ENCODE measurements at regions not wholly inside any gene's neighbourhood (a gene's known extent, or its start where the extent isn't known, plus 50 kb on each side); places are given as distances from the start of the nearest gene placed in this dataset.

DNA sequence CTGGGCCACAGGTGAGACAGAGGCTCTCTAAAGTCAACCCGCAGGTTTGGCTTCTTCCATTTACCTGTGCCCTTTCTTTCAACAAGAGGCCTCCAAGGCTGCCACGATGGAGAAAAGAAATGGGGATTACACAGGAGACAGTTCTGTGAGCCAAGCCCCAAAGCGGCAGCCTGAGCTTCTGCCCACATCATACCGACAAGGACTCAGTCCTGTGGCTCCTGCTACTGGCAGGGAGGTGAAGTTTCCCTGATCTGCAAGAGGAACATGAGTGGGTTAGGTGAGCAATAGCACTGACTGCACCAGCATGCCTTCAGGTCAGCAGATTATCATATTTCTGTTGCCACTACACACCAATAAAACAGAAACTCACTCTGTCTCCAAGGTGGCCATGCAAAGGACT, 800.0 kb downstream of the KCNJ18 start (continued):
- TF ChIP-seq MYC (IDR thresholded peaks at IDR 0.05; ENCODE audit: borderline replicate concordance, low read length) (no peak), RFX5 (IDR thresholded peaks at IDR 0.05) (no peak)

DNA sequence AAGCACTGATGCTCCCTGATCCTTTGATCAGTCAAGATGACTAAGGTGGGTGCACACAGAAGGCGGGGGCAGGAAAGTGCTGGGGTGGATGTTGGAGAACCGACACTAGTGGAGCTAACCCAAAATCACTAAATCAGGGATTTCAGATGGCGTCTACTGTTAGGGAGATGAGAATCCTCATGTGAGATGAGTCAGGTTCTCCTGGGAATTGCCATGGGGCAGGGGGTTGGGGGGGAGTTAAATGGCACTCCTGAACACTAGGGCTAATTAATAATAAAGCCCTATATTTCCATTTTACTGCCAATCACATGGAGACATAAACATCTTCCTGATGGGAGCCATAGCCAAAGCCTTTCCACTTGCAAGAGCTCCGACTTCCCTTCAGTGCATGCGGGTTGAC, 804.1 kb downstream of the KCNJ18 start:
- TF ChIP-seq CBX8 (IDR thresholded peaks at IDR 0.05) (no peak), RAD21 (conservative IDR thresholded peaks at IDR 0.05 in 1 of 2, IDR thresholded peaks at IDR 0.05 in 1 of 2) (no peak), HDAC2 (IDR thresholded peaks at IDR 0.05) (no peak), FOXS1 (CRISPR knock-in tag; IDR thresholded peaks at IDR 0.05) (no peak), JUN (IDR thresholded peaks at IDR 0.05) (no peak), MYC (IDR thresholded peaks at IDR 0.05; ENCODE audit: borderline replicate concordance, low read length) (no peak), CHD4 (IDR thresholded peaks at IDR 0.05; ENCODE audit: borderline replicate concordance) (no peak), POLR2A (IDR thresholded peaks at IDR 0.05; ENCODE audit: low read length) (no peak), GATA3 (IDR thresholded peaks at IDR 0.05; ENCODE audit: borderline replicate concordance) (no peak), CBX2 (IDR thresholded peaks at IDR 0.05; ENCODE audit: borderline replicate concordance, low read depth) (no peak), BHLHE40 (IDR thresholded peaks at IDR 0.05; ENCODE audit: low read depth, low read length) (no peak), RARB (CRISPR knock-in tag; IDR thresholded peaks at IDR 0.05) (no peak), HOXB13 (CRISPR knock-in tag; IDR thresholded peaks at IDR 0.05; ENCODE audit: low read depth) (no peak), HOXB5 (CRISPR knock-in tag; IDR thresholded peaks at IDR 0.05) (no peak), KDM1A (IDR thresholded peaks at IDR 0.05; ENCODE audit: low read depth) (no peak), ZFP36 (IDR thresholded peaks at IDR 0.05; ENCODE audit: borderline replicate concordance, partially characterized antibody) (no peak)
- TF ChIP-seq, protein P1, sequence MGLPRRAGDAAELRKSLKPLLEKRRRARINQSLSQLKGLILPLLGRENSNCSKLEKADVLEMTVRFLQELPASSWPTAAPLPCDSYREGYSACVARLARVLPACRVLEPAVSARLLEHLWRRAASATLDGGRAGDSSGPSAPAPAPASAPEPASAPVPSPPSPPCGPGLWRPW (IDR thresholded peaks at IDR 0.05), result no peak
- TF ChIP-seq, protein P2, sequence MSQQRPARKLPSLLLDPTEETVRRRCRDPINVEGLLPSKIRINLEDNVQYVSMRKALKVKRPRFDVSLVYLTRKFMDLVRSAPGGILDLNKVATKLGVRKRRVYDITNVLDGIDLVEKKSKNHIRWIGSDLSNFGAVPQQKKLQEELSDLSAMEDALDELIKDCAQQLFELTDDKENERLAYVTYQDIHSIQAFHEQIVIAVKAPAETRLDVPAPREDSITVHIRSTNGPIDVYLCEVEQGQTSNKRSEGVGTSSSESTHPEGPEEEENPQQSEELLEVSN (IDR thresholded peaks at IDR 0.05; ENCODE audit: borderline replicate concordance, low read depth), result no peak
- TF ChIP-seq, protein P3, sequence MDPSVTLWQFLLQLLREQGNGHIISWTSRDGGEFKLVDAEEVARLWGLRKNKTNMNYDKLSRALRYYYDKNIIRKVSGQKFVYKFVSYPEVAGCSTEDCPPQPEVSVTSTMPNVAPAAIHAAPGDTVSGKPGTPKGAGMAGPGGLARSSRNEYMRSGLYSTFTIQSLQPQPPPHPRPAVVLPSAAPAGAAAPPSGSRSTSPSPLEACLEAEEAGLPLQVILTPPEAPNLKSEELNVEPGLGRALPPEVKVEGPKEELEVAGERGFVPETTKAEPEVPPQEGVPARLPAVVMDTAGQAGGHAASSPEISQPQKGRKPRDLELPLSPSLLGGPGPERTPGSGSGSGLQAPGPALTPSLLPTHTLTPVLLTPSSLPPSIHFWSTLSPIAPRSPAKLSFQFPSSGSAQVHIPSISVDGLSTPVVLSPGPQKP (IDR thresholded peaks at IDR 0.05; ENCODE audit: low read depth, low read length), result no peak
- Histone ChIP-seq H3K9me3 (no peaks in the 10 kb centered on the region), H3K4me3 (no peak overlapping the region), H3K4me2 (no peak overlapping the region), H3K4me1 (no peaks in the 10 kb centered on the region), H3K27ac (no peak overlapping the region)
- POLR2A ChIA-PET, result no interaction called here
- no peak for FAIRE-seq
- WGBS (ENCODE audit: missing lambda C conversion rate), result 21% methylated on average over 5 of the region's 5 CpGs
- ATAC-seq, result no peak
- no peak for DNase-seq (ENCODE audit: low read depth in 1 of 2, low spot score in 1 of 2)
- CTCF ChIA-PET, result interaction anchor here (1.5 kb wide), 1 partner anchor 10 kb away, joined by 3 read pairs; no protein-coding TSS in a partner anchor

DNA sequence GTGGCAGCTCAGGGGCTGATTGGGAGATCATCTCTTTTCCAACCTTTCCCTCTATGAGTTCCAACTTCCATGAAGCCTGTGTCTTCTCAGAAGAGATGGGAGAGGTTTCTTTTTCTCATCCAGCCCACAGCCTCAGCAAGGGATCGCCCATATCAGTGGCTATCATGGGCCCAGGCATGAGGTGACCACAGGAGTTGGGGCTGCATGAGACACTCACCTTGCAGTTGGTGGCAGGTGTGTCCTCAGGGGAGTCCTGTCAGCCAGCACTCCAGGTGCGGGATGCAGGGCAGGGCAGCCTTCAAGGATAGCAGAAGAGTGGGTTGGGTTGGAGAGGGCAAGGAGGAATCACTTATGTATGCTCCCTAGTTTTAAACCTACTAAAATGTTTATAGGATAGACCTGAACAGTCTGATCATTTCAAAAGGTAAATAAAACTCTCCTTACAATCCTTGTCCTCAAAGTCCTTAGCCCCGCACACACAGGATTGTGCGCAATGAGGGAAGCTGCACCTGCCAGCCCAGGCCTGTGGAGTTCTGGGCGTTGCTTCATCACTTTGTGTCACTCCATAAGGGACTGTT, 811.1 kb downstream of the KCNJ18 start:
- Histone ChIP-seq H3K9me3 (no peaks in the 10 kb centered on the region), H3K27ac (no peak overlapping the region), H3K4me2 (no peak overlapping the region), H3K4me1 (no peaks in the 10 kb centered on the region), H3K4me3 (no peak overlapping the region)
- TF ChIP-seq, protein P4, sequence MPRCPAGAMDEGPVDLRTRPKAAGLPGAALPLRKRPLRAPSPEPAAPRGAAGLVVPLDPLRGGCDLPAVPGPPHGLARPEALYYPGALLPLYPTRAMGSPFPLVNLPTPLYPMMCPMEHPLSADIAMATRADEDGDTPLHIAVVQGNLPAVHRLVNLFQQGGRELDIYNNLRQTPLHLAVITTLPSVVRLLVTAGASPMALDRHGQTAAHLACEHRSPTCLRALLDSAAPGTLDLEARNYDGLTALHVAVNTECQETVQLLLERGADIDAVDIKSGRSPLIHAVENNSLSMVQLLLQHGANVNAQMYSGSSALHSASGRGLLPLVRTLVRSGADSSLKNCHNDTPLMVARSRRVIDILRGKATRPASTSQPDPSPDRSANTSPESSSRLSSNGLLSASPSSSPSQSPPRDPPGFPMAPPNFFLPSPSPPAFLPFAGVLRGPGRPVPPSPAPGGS (IDR thresholded peaks at IDR 0.05), result no peak
- TF ChIP-seq RAD21 (conservative IDR thresholded peaks at IDR 0.05 in 1 of 2, IDR thresholded peaks at IDR 0.05 in 1 of 2) (no peak), FOSB (CRISPR knock-in tag; IDR thresholded peaks at IDR 0.05) (no peak), NPAS2 (CRISPR knock-in tag; IDR thresholded peaks at IDR 0.05; ENCODE audit: borderline replicate concordance) (no peak), EHMT2 (IDR thresholded peaks at IDR 0.05; ENCODE audit: low read depth) (no peak), ZNF302 (CRISPR knock-in tag; IDR thresholded peaks at IDR 0.05) (no peak), CBX2 (IDR thresholded peaks at IDR 0.05; ENCODE audit: borderline replicate concordance, low read depth) (no peak), KDM5A (IDR thresholded peaks at IDR 0.05) (no peak), TFCP2L1 (CRISPR knock-in tag; IDR thresholded peaks at IDR 0.05) (no peak), CBX8 (IDR thresholded peaks at IDR 0.05) (no peak), HOXA7 (CRISPR knock-in tag; IDR thresholded peaks at IDR 0.05) (no peak), ZFP36 (IDR thresholded peaks at IDR 0.05; ENCODE audit: borderline replicate concordance, partially characterized antibody) (no peak), BHLHE40 (IDR thresholded peaks at IDR 0.05; ENCODE audit: low read depth, low read length) (no peak)
- TF ChIP-seq, protein P5, sequence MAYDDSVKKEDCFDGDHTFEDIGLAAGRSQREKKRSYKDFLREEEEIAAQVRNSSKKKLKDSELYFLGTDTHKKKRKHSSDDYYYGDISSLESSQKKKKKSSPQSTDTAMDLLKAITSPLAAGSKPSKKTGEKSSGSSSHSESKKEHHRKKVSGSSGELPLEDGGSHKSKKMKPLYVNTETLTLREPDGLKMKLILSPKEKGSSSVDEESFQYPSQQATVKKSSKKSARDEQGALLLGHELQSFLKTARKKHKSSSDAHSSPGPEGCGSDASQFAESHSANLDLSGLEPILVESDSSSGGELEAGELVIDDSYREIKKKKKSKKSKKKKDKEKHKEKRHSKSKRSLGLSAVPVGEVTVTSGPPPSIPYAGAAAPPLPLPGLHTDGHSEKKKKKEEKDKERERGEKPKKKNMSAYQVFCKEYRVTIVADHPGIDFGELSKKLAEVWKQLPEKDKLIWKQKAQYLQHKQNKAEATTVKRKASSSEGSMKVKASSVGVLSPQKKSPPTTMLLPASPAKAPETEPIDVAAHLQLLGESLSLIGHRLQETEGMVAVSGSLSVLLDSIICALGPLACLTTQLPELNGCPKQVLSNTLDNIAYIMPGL (CRISPR knock-in tag; IDR thresholded peaks at IDR 0.05; ENCODE audit: borderline replicate concordance), result no peak
- TF ChIP-seq, protein P2 (IDR thresholded peaks at IDR 0.05; ENCODE audit: borderline replicate concordance, low read depth), result no peak
- TF ChIP-seq, protein P1 (IDR thresholded peaks at IDR 0.05), result no peak
- WGBS (ENCODE audit: missing lambda C conversion rate), result 37% methylated on average over 5 of the region's 5 CpGs
- no peak for DNase-seq (ENCODE audit: low read depth in 1 of 2, low spot score in 1 of 2)
- FAIRE-seq, result no peak
- POLR2A ChIA-PET, result no interaction called here
- CTCF ChIA-PET, result no interaction called here
- ATAC-seq, result no peak
